ENCODE measurements at regions not wholly inside any gene's neighbourhood (a gene's known extent, or its start where the extent isn't known, plus 50 kb on each side); places are given as distances from the start of the nearest gene placed in this dataset.

GRCh38 chr11:32256466-32256865 is 165.6 kb downstream of the RCN1 start:
- TF ChIP-seq CTCF (IDR thresholded peaks at IDR 0.05) (no peak), ZFX (IDR thresholded peaks at IDR 0.05; ENCODE audit: borderline replicate concordance) (no peak)

All from 22Rv1 (cell line).